ENCODE measurements at regions not wholly inside any gene's neighbourhood (a gene's known extent, or its start where the extent isn't known, plus 50 kb on each side); places are given as distances from the start of the nearest gene placed in this dataset. TPM values are rescaled to one million over a fixed set of nuclear protein-coding genes. Genes with fewer than 3 reads are reported as not detected.

DNA sequence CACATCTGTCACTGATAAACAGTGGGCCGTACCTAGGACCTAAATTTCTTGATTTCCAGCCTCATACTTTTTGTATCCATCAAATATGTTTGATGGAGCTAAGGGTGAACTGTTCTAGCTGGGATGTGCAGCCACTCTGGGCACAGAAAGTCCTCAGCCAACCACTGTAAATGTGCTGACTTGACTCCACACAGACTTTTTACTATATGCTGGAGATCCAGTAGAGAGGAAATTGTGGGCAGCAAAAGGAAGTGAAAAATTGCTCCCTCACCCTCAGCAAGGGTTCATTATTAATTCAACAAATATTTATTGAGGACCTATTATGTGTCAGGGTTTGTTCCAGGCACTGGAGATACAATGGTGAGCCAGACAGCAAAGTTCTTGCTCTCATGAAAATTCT is 54.2 kb upstream of the AMPD3 start:
- no peak for ATAC-seq (ENCODE audit: low FRiP score)
- no peak for DNase-seq (ENCODE audit: low spot score)
- no peak for TF ChIP-seq CTCF (IDR thresholded peaks at IDR 0.05)

GRCh38 chr11:10401256-10401655 is 53.8 kb upstream of the AMPD3 start:
- TF ChIP-seq CTCF (IDR thresholded peaks at IDR 0.05), result no peak
- ATAC-seq (ENCODE audit: low FRiP score) (no peak), DNase-seq (ENCODE audit: low spot score) (no peak)

DNA sequence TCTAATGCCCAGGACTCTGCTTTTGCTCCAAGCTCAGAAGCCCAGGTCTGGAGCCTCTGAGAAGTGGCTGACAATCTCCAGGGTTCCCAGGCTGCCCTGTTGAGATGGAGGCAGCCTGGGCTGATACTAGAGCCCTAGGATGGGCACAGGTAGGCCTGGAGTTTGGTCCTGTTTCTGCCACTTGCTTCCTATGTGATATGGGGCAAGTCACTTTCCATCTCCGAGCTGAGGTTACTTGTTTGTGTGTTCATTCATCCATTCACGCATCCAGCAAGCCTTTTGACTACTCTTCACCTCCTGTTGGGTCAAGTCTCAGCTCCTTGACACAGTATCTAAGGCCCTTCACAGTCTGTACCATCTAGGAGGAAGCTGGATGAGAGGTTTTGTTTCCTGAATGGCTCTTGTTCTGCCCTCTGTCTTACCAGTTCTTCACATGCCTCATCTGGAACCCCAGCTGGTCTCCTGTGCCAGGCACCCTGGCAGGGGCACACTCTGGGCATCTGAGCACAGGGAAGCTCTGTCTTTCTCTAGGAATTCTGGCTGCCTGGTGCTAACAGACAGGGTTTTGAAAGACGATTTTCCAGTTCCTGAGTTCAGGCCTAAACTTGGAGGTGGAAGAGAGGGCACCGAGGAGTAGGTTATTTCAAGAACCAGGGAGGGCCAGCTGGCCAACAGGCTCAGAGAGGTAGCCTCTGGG is 53.2 kb upstream of the AMPD3 start:
- no peak for DNase-seq (ENCODE audit: low spot score)
- no peak for ATAC-seq (ENCODE audit: low FRiP score)
- TF ChIP-seq CTCF (IDR thresholded peaks at IDR 0.05), result no peak

Small RNA genes in the stretch of these regions (small RNA-seq; reads per million reads assigned to genes)
- gene RNU6ATAC33P, result not detected
